ENCODE measurements at regions not wholly inside any gene's neighbourhood (a gene's known extent, or its start where the extent isn't known, plus 50 kb on each side); places are given as distances from the start of the nearest gene placed in this dataset.

GRCh38 chr20:11539450-11539849, 378.2 kb upstream of the BTBD3 start:
- no peak for DNase-seq

GRCh38 chr20:11540558-11540957, 377.1 kb upstream of the BTBD3 start:
- no peak for DNase-seq

GRCh38 chr20:11542645-11543044, 375.0 kb upstream of the BTBD3 start:
- DNase-seq = no peak

- peak; percentile 72 for DNase-seq
Observed at GRCh38 chr20:11544029-11544678, 373.5 kb upstream of the BTBD3 start.

GRCh38 chr20:11546939-11547338, 370.8 kb upstream of the BTBD3 start:
- no peak for DNase-seq

- DNase-seq = peak; percentile 5
Observed at GRCh38 chr20:11549172-11550103, 368.3 kb upstream of the BTBD3 start.

GRCh38 chr20:11550657-11551338, 366.9 kb upstream of the BTBD3 start:
- no peak for DNase-seq

- no peak for DNase-seq
Observed at GRCh38 chr20:11551479-11551878, 366.2 kb upstream of the BTBD3 start.

GRCh38 chr20:11553603-11554002, 364.1 kb upstream of the BTBD3 start:
- no peak for DNase-seq

GRCh38 chr20:11555510-11555909, 362.2 kb upstream of the BTBD3 start:
- DNase-seq = no peak

GRCh38 chr20:11556410-11556809, 361.3 kb upstream of the BTBD3 start:
- DNase-seq = no peak

- no peak for DNase-seq
Observed at GRCh38 chr20:11564491-11564890, 353.2 kb upstream of the BTBD3 start.

- no peak for DNase-seq
Observed at GRCh38 chr20:11569163-11569562, 348.5 kb upstream of the BTBD3 start.

GRCh38 chr20:11573507-11573906, 344.2 kb upstream of the BTBD3 start:
- no peak for DNase-seq

GRCh38 chr20:11581271-11581670, 336.4 kb upstream of the BTBD3 start:
- no peak for DNase-seq

GRCh38 chr20:11582060-11582459, 335.6 kb upstream of the BTBD3 start:
- DNase-seq = peak; percentile 6

GRCh38 chr20:11585752-11586352, 331.8 kb upstream of the BTBD3 start:
- DNase-seq = no peak

- no peak for DNase-seq
Observed at GRCh38 chr20:11588875-11589274, 328.8 kb upstream of the BTBD3 start.

GRCh38 chr20:11591965-11592364, 325.7 kb upstream of the BTBD3 start:
- no peak for DNase-seq

- no peak for DNase-seq
Observed at GRCh38 chr20:11604339-11604738, 313.4 kb upstream of the BTBD3 start.

GRCh38 chr20:11607047-11607446, 310.6 kb upstream of the BTBD3 start:
- DNase-seq = no peak

- DNase-seq = no peak
Observed at GRCh38 chr20:11608736-11609135, 309.0 kb upstream of the BTBD3 start.

GRCh38 chr20:11624704-11625103, 293.0 kb upstream of the BTBD3 start:
- DNase-seq = no peak
